Naive B cell (primary cell): ENCODE measurements at regions not wholly inside any gene's neighbourhood (a gene's known extent, or its start where the extent isn't known, plus 50 kb on each side); places are given as distances from the start of the nearest gene placed in this dataset.

ENCODE experiments used
- ATAC-seq, 2 donors: fragments of 150-1000 bp; cut with Tn5 transposase; 2 replicates each; pipeline ENCODE4 v1.10.0; 2021; ENCODE audit warnings: low read depth in 2 of 2, mild to moderate bottlenecking in 2 of 2, moderate library complexity in 2 of 2
- DNase-seq: peaks from one replicate; pipeline ENCODE4 v3.0.0; 2022
- H3K27ac Mint-ChIP-seq, 6 donors: one replicate each; pipeline ENCODE4 v1.8.0; 2020 to 2022; ENCODE audit warnings: mild to moderate bottlenecking in 6 of 6, mixed read lengths in 6 of 6, moderate library complexity in 5 of 6, inconsistent platforms in 2 of 6
- H3K27me3 Mint-ChIP-seq, 3 donors: one replicate each; pipeline ENCODE4 v1.8.0; 2021 to 2022; ENCODE audit warnings: mixed read lengths in 3 of 3, mild to moderate bottlenecking in 1 of 3
- H3K36me3 Mint-ChIP-seq, 2 donors: one replicate each; pipeline ENCODE4 v1.8.0; 2020 to 2022; ENCODE audit warnings: mixed read lengths in 2 of 2, inconsistent platforms in 1 of 2, mild to moderate bottlenecking in 1 of 2
- H3K4me1 Mint-ChIP-seq, 3 donors: one replicate each; pipeline ENCODE4 v1.8.0; 2020 to 2022; ENCODE audit warnings: mixed read lengths in 3 of 3, inconsistent platforms in 1 of 3, mild to moderate bottlenecking in 1 of 3, moderate library complexity in 1 of 3
- H3K4me3 Mint-ChIP-seq, 8 donors: one replicate each; pipeline ENCODE4 v1.8.0; 2020 to 2022; ENCODE audit warnings: mild to moderate bottlenecking in 8 of 8, mixed read lengths in 8 of 8, moderate library complexity in 8 of 8, inconsistent platforms in 2 of 8
- H3K9me3 Mint-ChIP-seq, 7 donors: one replicate each; pipeline ENCODE4 v1.8.0; 2020 to 2022; ENCODE audit warnings: mixed read lengths in 7 of 7, mild to moderate bottlenecking in 5 of 7, inconsistent platforms in 2 of 7, moderate library complexity in 1 of 7

- no peaks in the 10 kb centered on the region for H3K9me3 Mint-ChIP-seq
- no peak for ATAC-seq
- H3K4me1 Mint-ChIP-seq: no peaks in the 10 kb centered on the region
- DNase-seq: no peak
- no peak overlapping the region for H3K4me3 Mint-ChIP-seq
- no peaks in the 10 kb centered on the region for H3K27me3 Mint-ChIP-seq
- H3K36me3 Mint-ChIP-seq: no peaks in the 10 kb centered on the region
- H3K27ac Mint-ChIP-seq: no peak overlapping the region
Observed at GRCh38 chr3:106822204-106822603, 555.0 kb upstream of the CCDC54 start.

GRCh38 chr3:106823701-106824100, 553.5 kb upstream of the CCDC54 start:
- no peaks in the 10 kb centered on the region for H3K36me3 Mint-ChIP-seq
- H3K27me3 Mint-ChIP-seq: no peaks in the 10 kb centered on the region
- H3K9me3 Mint-ChIP-seq: no peaks in the 10 kb centered on the region
- no peaks in the 10 kb centered on the region for H3K4me1 Mint-ChIP-seq
- ATAC-seq (no peak), DNase-seq (no peak)
- H3K27ac Mint-ChIP-seq: no peak overlapping the region
- no peak overlapping the region for H3K4me3 Mint-ChIP-seq

- DNase-seq (peak; percentile 5), ATAC-seq (peak in 1 of 2 donors; percentile 57)
- no peak overlapping the region for H3K27ac Mint-ChIP-seq
- H3K4me3 Mint-ChIP-seq: no peak overlapping the region
- no peaks in the 10 kb centered on the region for H3K36me3 Mint-ChIP-seq
- no peaks in the 10 kb centered on the region for H3K4me1 Mint-ChIP-seq
- no peaks in the 10 kb centered on the region for H3K9me3 Mint-ChIP-seq
- peaks cover 0 to 5% (median 0%) of the 10 kb centered on the region in 3 donors for H3K27me3 Mint-ChIP-seq
Observed at GRCh38 chr3:106824856-106825255, 552.4 kb upstream of the CCDC54 start.

- Mint-ChIP-seq H3K27ac (no peak overlapping the region), H3K9me3 (peaks cover 0 to 5% (median 2%) of the 10 kb centered on the region in 7 donors), H3K4me1 (no peaks in the 10 kb centered on the region), H3K36me3 (no peaks in the 10 kb centered on the region), H3K27me3 (peaks cover 0 to 5% (median 4%) of the 10 kb centered on the region in 3 donors), H3K4me3 (no peak overlapping the region)
- ATAC-seq (no peak), DNase-seq (no peak)
Observed at GRCh38 chr3:106825962-106826605, 551.2 kb upstream of the CCDC54 start.

- Mint-ChIP-seq H3K4me3 (no peak overlapping the region), H3K27ac (no peak overlapping the region), H3K9me3 (peaks cover 2 to 13% (median 5%) of the 10 kb centered on the region in 7 donors), H3K4me1 (no peaks in the 10 kb centered on the region), H3K27me3 (peaks cover 0 to 5% (median 4%) of the 10 kb centered on the region in 3 donors), H3K36me3 (peaks cover 1 to 3% of the 10 kb centered on the region in 2 donors)
- DNase-seq: no peak
- peak; percentile 47 to 62 for ATAC-seq
Observed at GRCh38 chr3:106826791-106827311, 550.4 kb upstream of the CCDC54 start.

GRCh38 chr3:106827515-106828213, 549.6 kb upstream of the CCDC54 start:
- H3K36me3 Mint-ChIP-seq: peaks cover 8 to 10% of the 10 kb centered on the region in 2 donors
- H3K9me3 Mint-ChIP-seq: peaks cover 6 to 21% (median 12%) of the 10 kb centered on the region in 7 donors
- no peak for ATAC-seq
- no peaks in the 10 kb centered on the region for H3K4me1 Mint-ChIP-seq
- peaks cover 0 to 5% (median 4%) of the 10 kb centered on the region in 3 donors for H3K27me3 Mint-ChIP-seq
- DNase-seq: no peak
- H3K27ac Mint-ChIP-seq: no peak overlapping the region
- no peak overlapping the region for H3K4me3 Mint-ChIP-seq

GRCh38 chr3:106829206-106829605, 548.0 kb upstream of the CCDC54 start:
- H3K27ac Mint-ChIP-seq: no peak overlapping the region
- ATAC-seq: no peak
- peaks cover 6 to 25% (median 13%) of the 10 kb centered on the region in 7 donors for H3K9me3 Mint-ChIP-seq
- peaks cover 8 to 10% of the 10 kb centered on the region in 2 donors for H3K36me3 Mint-ChIP-seq
- no peaks in the 10 kb centered on the region for H3K4me1 Mint-ChIP-seq
- peaks cover 0 to 5% (median 4%) of the 10 kb centered on the region in 3 donors for H3K27me3 Mint-ChIP-seq
- no peak for DNase-seq
- no peak overlapping the region for H3K4me3 Mint-ChIP-seq

- H3K27me3 Mint-ChIP-seq: peaks cover 0 to 5% (median 4%) of the 10 kb centered on the region in 3 donors
- peaks cover 6 to 25% (median 13%) of the 10 kb centered on the region in 7 donors for H3K9me3 Mint-ChIP-seq
- no peak overlapping the region for H3K27ac Mint-ChIP-seq
- no peaks in the 10 kb centered on the region for H3K4me1 Mint-ChIP-seq
- peaks cover 8 to 10% of the 10 kb centered on the region in 2 donors for H3K36me3 Mint-ChIP-seq
- DNase-seq (no peak), ATAC-seq (no peak)
- no peak overlapping the region for H3K4me3 Mint-ChIP-seq
Observed at GRCh38 chr3:106830334-106830733, 546.9 kb upstream of the CCDC54 start.

- Mint-ChIP-seq H3K27ac (no peak overlapping the region), H3K36me3 (peaks cover 6 to 7% of the 10 kb centered on the region in 2 donors), H3K4me3 (no peak overlapping the region), H3K9me3 (peaks cover 6 to 12% (median 9%) of the 10 kb centered on the region in 7 donors), H3K4me1 (no peaks in the 10 kb centered on the region), H3K27me3 (peaks cover 0 to 4% (median 0%) of the 10 kb centered on the region in 3 donors)
- no peak for ATAC-seq
- DNase-seq: no peak
Observed at GRCh38 chr3:106836906-106837305, 540.3 kb upstream of the CCDC54 start.

GRCh38 chr3:106837616-106838015, 539.6 kb upstream of the CCDC54 start:
- no peak for DNase-seq
- Mint-ChIP-seq H3K27ac (no peak overlapping the region), H3K36me3 (no peaks in the 10 kb centered on the region), H3K4me3 (peak overlapping the region in 1 of 8 donors; percentile 48), H3K27me3 (peaks cover 0 to 4% (median 0%) of the 10 kb centered on the region in 3 donors), H3K9me3 (peaks cover 0 to 6% (median 4%) of the 10 kb centered on the region in 7 donors), H3K4me1 (no peaks in the 10 kb centered on the region)
- no peak for ATAC-seq

GRCh38 chr3:106839576-106840280, 537.5 kb upstream of the CCDC54 start:
- H3K36me3 Mint-ChIP-seq: no peaks in the 10 kb centered on the region
- ATAC-seq (no peak), DNase-seq (no peak)
- H3K27me3 Mint-ChIP-seq: peaks cover 0 to 4% (median 0%) of the 10 kb centered on the region in 3 donors
- peaks cover 0 to 5% (median 0%) of the 10 kb centered on the region in 7 donors for H3K9me3 Mint-ChIP-seq
- no peaks in the 10 kb centered on the region for H3K4me1 Mint-ChIP-seq
- no peak overlapping the region for H3K4me3 Mint-ChIP-seq
- H3K27ac Mint-ChIP-seq: no peak overlapping the region

- Mint-ChIP-seq H3K27me3 (peaks cover 0 to 4% (median 0%) of the 10 kb centered on the region in 3 donors), H3K27ac (no peak overlapping the region), H3K4me3 (no peak overlapping the region), H3K4me1 (no peaks in the 10 kb centered on the region), H3K36me3 (no peaks in the 10 kb centered on the region), H3K9me3 (peaks cover 0 to 5% (median 0%) of the 10 kb centered on the region in 7 donors)
- ATAC-seq (no peak), DNase-seq (no peak)
Observed at GRCh38 chr3:106840319-106840718, 536.9 kb upstream of the CCDC54 start.

GRCh38 chr3:106842151-106842550, 535.1 kb upstream of the CCDC54 start:
- no peak for DNase-seq
- H3K4me3 Mint-ChIP-seq: no peak overlapping the region
- no peak overlapping the region for H3K27ac Mint-ChIP-seq
- H3K4me1 Mint-ChIP-seq: no peaks in the 10 kb centered on the region
- ATAC-seq: no peak
- H3K27me3 Mint-ChIP-seq: peaks cover 0 to 4% (median 0%) of the 10 kb centered on the region in 3 donors
- no peaks in the 10 kb centered on the region for H3K36me3 Mint-ChIP-seq
- H3K9me3 Mint-ChIP-seq: peaks cover 0 to 5% (median 0%) of the 10 kb centered on the region in 7 donors
